Endodermal cell (in vitro differentiated cells): ENCODE measurements at regions not wholly inside any gene's neighbourhood (a gene's known extent, or its start where the extent isn't known, plus 50 kb on each side); places are given as distances from the start of the nearest gene placed in this dataset.

Source experiments
- DNase-seq: peaks from one replicate; pipeline ENCODE4 v3.0.0-alpha.2; 2017
- H3K27ac ChIP-seq: 2 replicates; pipeline ENCODE4 v1.5.1; 2013; ENCODE audit warnings: mild to moderate bottlenecking, low read depth, low read length, moderate library complexity
- H3K27me3 ChIP-seq: 2 replicates; pipeline ENCODE4 v1.6.1; 2013; ENCODE audit warnings: mild to moderate bottlenecking, low read length, moderate library complexity; ENCODE audit not compliant: insufficient read depth, control insufficient read depth, poor library complexity, severe bottlenecking
- H3K36me3 ChIP-seq: 2 replicates; pipeline ENCODE4 v1.7.0; 2013; ENCODE audit warnings: mild to moderate bottlenecking, low read length, moderate library complexity; ENCODE audit not compliant: control insufficient read depth, insufficient read depth
- H3K4me1 ChIP-seq: one replicate; pipeline ENCODE4 v1.7.0; 2013; ENCODE audit warnings: low read length; ENCODE audit not compliant: control insufficient read depth, insufficient read depth
- H3K4me3 ChIP-seq: 2 replicates; pipeline ENCODE4 v1.5.1; 2013; ENCODE audit warnings: mild to moderate bottlenecking, low read length, moderate library complexity
- H3K9ac ChIP-seq: 2 replicates; pipeline ENCODE4 v1.6.1; 2013; ENCODE audit warnings: mild to moderate bottlenecking, low read length, moderate library complexity; ENCODE audit not compliant: poor library complexity, severe bottlenecking; ENCODE audit errors: extremely low read depth
- H3K9me3 ChIP-seq: 2 replicates; pipeline ENCODE4 v1.6.1; 2013; ENCODE audit warnings: mild to moderate bottlenecking, low read length, moderate library complexity; ENCODE audit not compliant: control insufficient read depth
- H3K27ac Mint-ChIP-seq: 2 replicates; pipeline ENCODE4 v1.8.0; 2020; ENCODE audit warnings: mixed read lengths
- H3K27me3 Mint-ChIP-seq: 2 replicates; pipeline ENCODE4 v1.8.0; 2021; ENCODE audit warnings: mild to moderate bottlenecking, mixed read lengths; ENCODE audit not compliant: insufficient read depth
- H3K36me3 Mint-ChIP-seq: 2 replicates; pipeline ENCODE4 v1.8.0; 2020; ENCODE audit warnings: low read depth, mixed read lengths
- H3K4me1 Mint-ChIP-seq: 2 replicates; pipeline ENCODE4 v1.8.0; 2020; ENCODE audit warnings: mixed read lengths
- H3K4me3 Mint-ChIP-seq: 2 replicates; pipeline ENCODE4 v1.8.0; 2020; ENCODE audit warnings: mild to moderate bottlenecking, moderate library complexity, mixed read lengths
- H3K9me3 Mint-ChIP-seq: 2 replicates; pipeline ENCODE4 v1.8.0; 2020; ENCODE audit warnings: mild to moderate bottlenecking, mixed read lengths
- WGBS, 2 experiments: methylation state at CpG; one replicate each; pipeline versions ENCODE4 v1.1.5 to v1.1.7; 2013; ENCODE audit warnings: missing lambda C conversion rate in 2 of 2, mixed read lengths in 1 of 2; ENCODE audit not compliant: insufficient coverage in 1 of 2, insufficient read length in 1 of 2; 5-methylcytosine and 5-hydroxymethylcytosine counted together
- TF ChIP-seq, protein P1 (sequence below): fragments of 200-600 bp; sonication (generic); conservative IDR thresholded peaks from 2 replicates; pipeline ENCODE4 v1.5.0; 2021; ENCODE audit warnings: antibody characterized with exemption, mild to moderate bottlenecking

GRCh38 chr3:181425074-181425473 lies 286.7 kb upstream of the SOX2 start:
- Histone ChIP-seq H3K36me3 (no peaks in the 10 kb centered on the region), H3K4me1 (no peaks in the 10 kb centered on the region), H3K27ac (no peak overlapping the region), H3K4me3 (no peak overlapping the region), H3K27me3 (no peaks in the 10 kb centered on the region), H3K9ac (no peak overlapping the region), H3K9me3 (no peaks in the 10 kb centered on the region)
- Mint-ChIP-seq H3K27ac (no peak overlapping the region), H3K27me3 (no peaks in the 10 kb centered on the region), H3K9me3 (no peaks in the 10 kb centered on the region), H3K36me3 (no peaks in the 10 kb centered on the region), H3K4me3 (no peak overlapping the region), H3K4me1 (peaks cover 28% of the 10 kb centered on the region)
- 65% methylated on average over 3 of the region's 3 CpGs; no CpG with 5 or more reads in 1 of the 2 experiments for WGBS, 2 experiments
- TF ChIP-seq, protein P1, sequence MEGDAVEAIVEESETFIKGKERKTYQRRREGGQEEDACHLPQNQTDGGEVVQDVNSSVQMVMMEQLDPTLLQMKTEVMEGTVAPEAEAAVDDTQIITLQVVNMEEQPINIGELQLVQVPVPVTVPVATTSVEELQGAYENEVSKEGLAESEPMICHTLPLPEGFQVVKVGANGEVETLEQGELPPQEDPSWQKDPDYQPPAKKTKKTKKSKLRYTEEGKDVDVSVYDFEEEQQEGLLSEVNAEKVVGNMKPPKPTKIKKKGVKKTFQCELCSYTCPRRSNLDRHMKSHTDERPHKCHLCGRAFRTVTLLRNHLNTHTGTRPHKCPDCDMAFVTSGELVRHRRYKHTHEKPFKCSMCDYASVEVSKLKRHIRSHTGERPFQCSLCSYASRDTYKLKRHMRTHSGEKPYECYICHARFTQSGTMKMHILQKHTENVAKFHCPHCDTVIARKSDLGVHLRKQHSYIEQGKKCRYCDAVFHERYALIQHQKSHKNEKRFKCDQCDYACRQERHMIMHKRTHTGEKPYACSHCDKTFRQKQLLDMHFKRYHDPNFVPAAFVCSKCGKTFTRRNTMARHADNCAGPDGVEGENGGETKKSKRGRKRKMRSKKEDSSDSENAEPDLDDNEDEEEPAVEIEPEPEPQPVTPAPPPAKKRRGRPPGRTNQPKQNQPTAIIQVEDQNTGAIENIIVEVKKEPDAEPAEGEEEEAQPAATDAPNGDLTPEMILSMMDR = no peak
- no peak for DNase-seq

DNA sequence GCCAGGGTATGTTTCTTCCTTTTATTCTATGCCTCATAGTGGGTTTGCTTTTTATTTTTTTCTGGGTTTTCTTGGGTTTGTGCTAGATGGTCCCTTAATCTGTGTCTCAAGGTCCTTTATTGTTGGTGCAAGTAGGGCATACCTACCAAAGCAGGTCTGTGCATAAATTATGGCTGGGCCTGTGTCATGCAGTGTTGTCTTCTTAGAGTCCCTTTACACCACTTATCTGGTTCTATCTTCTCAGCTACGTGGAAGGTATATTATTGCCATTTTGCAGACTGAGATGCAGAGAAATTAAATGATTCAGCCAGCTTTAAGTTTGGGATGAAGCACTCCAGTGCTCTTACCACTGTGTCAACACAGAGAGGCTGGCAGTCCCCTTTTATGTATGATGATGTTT lies 293.5 kb upstream of the SOX2 start:
- TF ChIP-seq, protein P1 = no peak
- H3K27ac ChIP-seq = peak overlapping the region; percentile 81
- no peak for DNase-seq
- no peak overlapping the region for H3K4me3 ChIP-seq
- 60% methylated on average over 1 of the region's 1 CpG; no CpG with 5 or more reads in 1 of the 2 experiments for WGBS, 2 experiments
- no peak overlapping the region for H3K9ac ChIP-seq
- no peaks in the 10 kb centered on the region for H3K36me3 Mint-ChIP-seq
- no peaks in the 10 kb centered on the region for H3K36me3 ChIP-seq
- H3K9me3 Mint-ChIP-seq = no peaks in the 10 kb centered on the region
- H3K9me3 ChIP-seq = no peaks in the 10 kb centered on the region
- no peak overlapping the region for H3K4me3 Mint-ChIP-seq
- H3K4me1 Mint-ChIP-seq = peaks cover 31% of the 10 kb centered on the region
- H3K27me3 ChIP-seq = no peaks in the 10 kb centered on the region
- H3K4me1 ChIP-seq = no peaks in the 10 kb centered on the region
- H3K27ac Mint-ChIP-seq = no peak overlapping the region
- H3K27me3 Mint-ChIP-seq = no peaks in the 10 kb centered on the region

- Histone ChIP-seq H3K4me3 (no peak overlapping the region), H3K4me1 (no peaks in the 10 kb centered on the region), H3K9ac (no peak overlapping the region), H3K9me3 (no peaks in the 10 kb centered on the region), H3K27ac (peak overlapping the region; percentile 81), H3K27me3 (no peaks in the 10 kb centered on the region), H3K36me3 (no peaks in the 10 kb centered on the region)
- Mint-ChIP-seq H3K9me3 (no peaks in the 10 kb centered on the region), H3K36me3 (no peaks in the 10 kb centered on the region), H3K4me3 (no peak overlapping the region), H3K27ac (no peak overlapping the region), H3K27me3 (no peaks in the 10 kb centered on the region), H3K4me1 (peaks cover 30% of the 10 kb centered on the region)
- WGBS, 2 experiments = 63 to 85% methylated on average over 4 to 7 of the region's 8 CpGs
- TF ChIP-seq, protein P1 = no peak
- no peak for DNase-seq
Measured at GRCh38 chr3:181417748-181418147, 294.0 kb upstream of the SOX2 start.
